ENCODE measurements at regions not wholly inside any gene's neighbourhood (a gene's known extent, or its start where the extent isn't known, plus 50 kb on each side); places are given as distances from the start of the nearest gene placed in this dataset.
A peak's percentile ranks its signal among the peaks of the same experiment; 100 is the strongest.

GRCh38 chr18:54774423-54774822 is 53.9 kb upstream of the RAB27B start:
- H2AFZ ChIP-seq (ENCODE audit: low read length): no peak overlapping the region
- peak overlapping the region; percentile 9 for H3K4me2 ChIP-seq (ENCODE audit: extremely low read depth, insufficient read depth, low read length)
- H3K36me3 ChIP-seq (ENCODE audit: control insufficient read depth, insufficient read depth, low read length): no peaks in the 10 kb centered on the region
- H3K9ac ChIP-seq (ENCODE audit: insufficient read depth, low read length): no peak overlapping the region
- H3K9me3 ChIP-seq (ENCODE audit: control insufficient read depth, insufficient read depth, low read depth, low read length): no peaks in the 10 kb centered on the region
- peak overlapping the region; percentile 63 for H3K27ac ChIP-seq (ENCODE audit: insufficient read depth, low read length)
- peaks cover 14% of the 10 kb centered on the region for H3K4me1 ChIP-seq (ENCODE audit: control insufficient read depth, extremely low read depth, insufficient read depth, low read length)
- peak; percentile 47 to 52 for DNase-seq (ENCODE audit: low read depth in 2 of 2)
- H3K79me2 ChIP-seq (ENCODE audit: control insufficient read depth, insufficient read depth, low read length): no peaks in the 10 kb centered on the region
- no peaks in the 10 kb centered on the region for H4K20me1 ChIP-seq (ENCODE audit: control insufficient read depth, extremely low read depth, insufficient read depth, low read length)
- no peaks in the 10 kb centered on the region for H3K27me3 ChIP-seq (ENCODE audit: control insufficient read depth, insufficient read depth, low read length)
- TF ChIP-seq CTCF (conservative IDR thresholded peaks at IDR 0.05 in 1 of 2, IDR thresholded peaks at IDR 0.05 in 1 of 2; ENCODE audit: low read depth in 1 of 2, low read length in 2 of 2): no peak
- no peak overlapping the region for H3K4me3 ChIP-seq (replicated peaks in 1 of 4; ENCODE audit: control extremely low read depth in 1 of 4, insufficient read depth in 1 of 4, low read depth in 3 of 4, low read length in 4 of 4)

GRCh38 chr18:54774981-54775665 is 53.2 kb upstream of the RAB27B start:
- Histone ChIP-seq H3K4me3 (replicated peaks in 1 of 4; ENCODE audit: control extremely low read depth in 1 of 4, insufficient read depth in 1 of 4, low read depth in 3 of 4, low read length in 4 of 4) (no peak overlapping the region), H2AFZ (ENCODE audit: low read length) (no peak overlapping the region), H4K20me1 (ENCODE audit: control insufficient read depth, extremely low read depth, insufficient read depth, low read length) (no peaks in the 10 kb centered on the region), H3K27me3 (ENCODE audit: control insufficient read depth, insufficient read depth, low read length) (no peaks in the 10 kb centered on the region), H3K9ac (ENCODE audit: insufficient read depth, low read length) (no peak overlapping the region), H3K36me3 (ENCODE audit: control insufficient read depth, insufficient read depth, low read length) (no peaks in the 10 kb centered on the region), H3K4me1 (ENCODE audit: control insufficient read depth, extremely low read depth, insufficient read depth, low read length) (peaks cover 14% of the 10 kb centered on the region), H3K79me2 (ENCODE audit: control insufficient read depth, insufficient read depth, low read length) (no peaks in the 10 kb centered on the region), H3K9me3 (ENCODE audit: control insufficient read depth, insufficient read depth, low read depth, low read length) (no peaks in the 10 kb centered on the region), H3K4me2 (ENCODE audit: extremely low read depth, insufficient read depth, low read length) (no peak overlapping the region), H3K27ac (ENCODE audit: insufficient read depth, low read length) (peak overlapping the region; percentile 63)
- TF ChIP-seq EZH2 (IDR thresholded peaks at IDR 0.05; ENCODE audit: low read length, missing control alignments) (no peak), CTCF (conservative IDR thresholded peaks at IDR 0.05 in 1 of 2, IDR thresholded peaks at IDR 0.05 in 1 of 2; ENCODE audit: low read depth in 1 of 2, low read length in 2 of 2) (no peak)
- DNase-seq (ENCODE audit: low read depth in 2 of 2): peak; percentile 13 to 55

GRCh38 chr18:54775686-54776085 is 52.6 kb upstream of the RAB27B start:
- H3K9ac ChIP-seq (ENCODE audit: insufficient read depth, low read length): no peak overlapping the region
- H3K4me3 ChIP-seq (replicated peaks in 1 of 4; ENCODE audit: control extremely low read depth in 1 of 4, insufficient read depth in 1 of 4, low read depth in 3 of 4, low read length in 4 of 4): no peak overlapping the region
- peaks cover 14% of the 10 kb centered on the region for H3K4me1 ChIP-seq (ENCODE audit: control insufficient read depth, extremely low read depth, insufficient read depth, low read length)
- no peaks in the 10 kb centered on the region for H3K27me3 ChIP-seq (ENCODE audit: control insufficient read depth, insufficient read depth, low read length)
- no peaks in the 10 kb centered on the region for H4K20me1 ChIP-seq (ENCODE audit: control insufficient read depth, extremely low read depth, insufficient read depth, low read length)
- no peaks in the 10 kb centered on the region for H3K36me3 ChIP-seq (ENCODE audit: control insufficient read depth, insufficient read depth, low read length)
- no peaks in the 10 kb centered on the region for H3K9me3 ChIP-seq (ENCODE audit: control insufficient read depth, insufficient read depth, low read depth, low read length)
- no peak overlapping the region for H3K4me2 ChIP-seq (ENCODE audit: extremely low read depth, insufficient read depth, low read length)
- H3K79me2 ChIP-seq (ENCODE audit: control insufficient read depth, insufficient read depth, low read length): no peaks in the 10 kb centered on the region
- no peak for TF ChIP-seq EZH2 (IDR thresholded peaks at IDR 0.05; ENCODE audit: low read length, missing control alignments)
- peak; percentile 19 to 45 for TF ChIP-seq CTCF (conservative IDR thresholded peaks at IDR 0.05 in 1 of 2, IDR thresholded peaks at IDR 0.05 in 1 of 2; ENCODE audit: low read depth in 1 of 2, low read length in 2 of 2)
- peak; percentile 61 to 90 for DNase-seq (ENCODE audit: low read depth in 2 of 2)
- H2AFZ ChIP-seq (ENCODE audit: low read length): no peak overlapping the region
- H3K27ac ChIP-seq (ENCODE audit: insufficient read depth, low read length): peak overlapping the region; percentile 63

All from fibroblast of lung (primary cell).